Neural progenitor cell (in vitro differentiated cells): ENCODE measurements at regions not wholly inside any gene's neighbourhood (a gene's known extent, or its start where the extent isn't known, plus 50 kb on each side); places are given as distances from the start of the nearest gene placed in this dataset.
"Not testable (repeated sequence)": the region's sequence is repeated elsewhere in the genome, so short reads cannot be mapped to it uniquely, and the experiment has no call there.

Experiments
- DNase-seq: peaks from one replicate; pipeline ENCODE4 v3.0.0-alpha.2; 2016; ENCODE audit warnings: low spot score
- H2AFZ ChIP-seq: fragments of 200-600 bp; sonication (generic); replicated peaks from 2 replicates; pipeline ENCODE4 v1.6.1; 2016; ENCODE audit warnings: antibody characterized with exemption
- H3F3A ChIP-seq: fragments of 200-600 bp; sonication (generic); 2 replicates; pipeline ENCODE4 v1.6.1; 2016; ENCODE audit warnings: antibody characterized with exemption, low read depth
- H3K27ac ChIP-seq: fragments of 200-600 bp; sonication (generic); 2 replicates; pipeline ENCODE4 v1.5.1; 2016; ENCODE audit warnings: mild to moderate bottlenecking
- H3K27me3 ChIP-seq: fragments of 200-600 bp; sonication (generic); 2 replicates; pipeline ENCODE4 v1.6.1; 2016; ENCODE audit warnings: mild to moderate bottlenecking, moderate library complexity
- H3K36me3 ChIP-seq: fragments of 200-600 bp; sonication (generic); 2 replicates; pipeline ENCODE4 v1.5.1; 2016
- H3K4me1 ChIP-seq: fragments of 200-600 bp; sonication (generic); 2 replicates; pipeline ENCODE4 v1.6.1; 2016; ENCODE audit warnings: mixed run types
- H3K4me2 ChIP-seq: fragments of 200-600 bp; sonication (generic); 2 replicates; pipeline ENCODE4 v1.6.1; 2016
- H3K4me3 ChIP-seq: fragments of 200-600 bp; sonication (generic); 2 replicates; pipeline ENCODE4 v1.5.1; 2016
- H3K79me2 ChIP-seq: fragments of 200-600 bp; sonication (generic); 2 replicates; pipeline ENCODE4 v1.6.1; 2016; ENCODE audit warnings: low read depth
- H3K9ac ChIP-seq: fragments of 200-600 bp; sonication (generic); 2 replicates; pipeline ENCODE4 v1.6.1; 2016
- H3K9me3 ChIP-seq: fragments of 200-600 bp; sonication (generic); 2 replicates; pipeline ENCODE4 v1.5.1; 2016; ENCODE audit warnings: low read depth
- H4K20me1 ChIP-seq: fragments of 200-600 bp; sonication (generic); 2 replicates; pipeline ENCODE4 v1.6.1; 2016; ENCODE audit warnings: low read depth
- H3K27ac Mint-ChIP-seq: 3 replicates; pipeline ENCODE4 v1.8.0; 2021; ENCODE audit warnings: mixed read lengths
- H3K27me3 Mint-ChIP-seq: 2 replicates; pipeline ENCODE4 v1.8.0; 2022; ENCODE audit warnings: low read depth, mild to moderate bottlenecking, inconsistent platforms, moderate library complexity, mixed read lengths; ENCODE audit not compliant: insufficient read depth
- H3K36me3 Mint-ChIP-seq: 3 replicates; pipeline ENCODE4 v1.8.0; 2021; ENCODE audit warnings: mixed read lengths
- H3K4me1 Mint-ChIP-seq: 3 replicates; pipeline ENCODE4 v1.8.0; 2021; ENCODE audit warnings: mixed read lengths
- H3K4me3 Mint-ChIP-seq: 3 replicates; pipeline ENCODE4 v1.8.0; 2021; ENCODE audit warnings: mild to moderate bottlenecking, moderate library complexity, mixed read lengths
- H3K9me3 Mint-ChIP-seq: 3 replicates; pipeline ENCODE4 v1.8.0; 2020; ENCODE audit warnings: mixed read lengths
- EZH2 ChIP-seq: fragments of 200-600 bp; sonication (generic); IDR thresholded peaks from 2 replicates; pipeline ENCODE4 v1.6.1; 2017; ENCODE audit warnings: antibody characterized with exemption, mild to moderate bottlenecking, moderate library complexity
- EZH2phosphoT487 ChIP-seq: fragments of 200-600 bp; sonication (generic); IDR thresholded peaks from 2 replicates; pipeline ENCODE4 v1.6.1; 2017; ENCODE audit warnings: antibody characterized with exemption
- TF ChIP-seq, protein P1 (sequence below): fragments of 200-600 bp; sonication (generic); IDR thresholded peaks from 2 replicates; pipeline ENCODE4 v1.5.1; 2017; ENCODE audit warnings: antibody characterized with exemption, mild to moderate bottlenecking

GRCh38 chr6:145099713-145100112 is 635.6 kb downstream of the EPM2A start:
- Histone ChIP-seq H3K4me2 (no peak overlapping the region), H3K79me2 (no peaks in the 10 kb centered on the region), H3K4me1 (no peaks in the 10 kb centered on the region), H3K9me3 (peaks cover 3% of the 10 kb centered on the region), H3K9ac (no peak overlapping the region), H3K4me3 (no peak overlapping the region), H3K27ac (no peak overlapping the region), H4K20me1 (no peaks in the 10 kb centered on the region), H3F3A (no peaks in the 10 kb centered on the region), H3K36me3 (no peaks in the 10 kb centered on the region), H3K27me3 (no peaks in the 10 kb centered on the region), H2AFZ (no peak overlapping the region)
- Mint-ChIP-seq H3K36me3 (no peaks in the 10 kb centered on the region), H3K27ac (no peak overlapping the region), H3K9me3 (peaks cover 12% of the 10 kb centered on the region), H3K4me3 (no peak overlapping the region), H3K4me1 (no peaks in the 10 kb centered on the region), H3K27me3 (no peaks in the 10 kb centered on the region)
- no peak for TF ChIP-seq EZH2
- TF ChIP-seq, protein P1, sequence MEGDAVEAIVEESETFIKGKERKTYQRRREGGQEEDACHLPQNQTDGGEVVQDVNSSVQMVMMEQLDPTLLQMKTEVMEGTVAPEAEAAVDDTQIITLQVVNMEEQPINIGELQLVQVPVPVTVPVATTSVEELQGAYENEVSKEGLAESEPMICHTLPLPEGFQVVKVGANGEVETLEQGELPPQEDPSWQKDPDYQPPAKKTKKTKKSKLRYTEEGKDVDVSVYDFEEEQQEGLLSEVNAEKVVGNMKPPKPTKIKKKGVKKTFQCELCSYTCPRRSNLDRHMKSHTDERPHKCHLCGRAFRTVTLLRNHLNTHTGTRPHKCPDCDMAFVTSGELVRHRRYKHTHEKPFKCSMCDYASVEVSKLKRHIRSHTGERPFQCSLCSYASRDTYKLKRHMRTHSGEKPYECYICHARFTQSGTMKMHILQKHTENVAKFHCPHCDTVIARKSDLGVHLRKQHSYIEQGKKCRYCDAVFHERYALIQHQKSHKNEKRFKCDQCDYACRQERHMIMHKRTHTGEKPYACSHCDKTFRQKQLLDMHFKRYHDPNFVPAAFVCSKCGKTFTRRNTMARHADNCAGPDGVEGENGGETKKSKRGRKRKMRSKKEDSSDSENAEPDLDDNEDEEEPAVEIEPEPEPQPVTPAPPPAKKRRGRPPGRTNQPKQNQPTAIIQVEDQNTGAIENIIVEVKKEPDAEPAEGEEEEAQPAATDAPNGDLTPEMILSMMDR = no peak
- no peak for TF ChIP-seq EZH2phosphoT487
- DNase-seq = no peak

DNA sequence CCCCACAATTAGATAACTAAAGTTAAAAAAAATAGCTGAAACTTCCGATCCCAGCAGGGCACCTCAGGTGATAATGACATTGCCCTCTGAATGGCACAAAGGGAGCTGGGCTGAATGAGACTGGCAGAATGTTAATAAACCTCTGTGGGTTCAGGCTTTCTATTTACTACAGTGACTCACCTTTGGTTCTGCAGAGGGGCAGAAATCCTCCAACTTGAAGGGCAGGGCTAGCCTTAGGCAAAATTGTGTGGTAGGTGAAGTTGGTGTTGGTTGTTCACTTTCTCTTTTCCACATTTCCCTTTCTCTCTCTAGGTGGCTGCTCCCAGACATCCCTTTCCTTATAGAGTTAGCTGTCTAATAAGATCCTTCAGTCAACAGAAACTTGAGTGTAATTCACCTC is 625.2 kb downstream of the EPM2A start:
- H3K4me1 ChIP-seq = no peaks in the 10 kb centered on the region
- Mint-ChIP-seq H3K9me3 (peaks cover 5% of the 10 kb centered on the region), H3K27ac (no peak overlapping the region), H3K4me1 (no peaks in the 10 kb centered on the region), H3K4me3 (no peak overlapping the region), H3K27me3 (peaks cover 2% of the 10 kb centered on the region), H3K36me3 (no peaks in the 10 kb centered on the region)
- no peak overlapping the region for H3K4me2 ChIP-seq
- H3K79me2 ChIP-seq = no peaks in the 10 kb centered on the region
- H4K20me1 ChIP-seq = no peaks in the 10 kb centered on the region
- no peaks in the 10 kb centered on the region for H3F3A ChIP-seq
- no peaks in the 10 kb centered on the region for H3K27me3 ChIP-seq
- H3K4me3 ChIP-seq = no peak overlapping the region
- TF ChIP-seq EZH2 = no peak
- TF ChIP-seq, protein P1 = no peak
- TF ChIP-seq EZH2phosphoT487 = no peak
- no peaks in the 10 kb centered on the region for H3K36me3 ChIP-seq
- DNase-seq = no peak
- no peaks in the 10 kb centered on the region for H3K9me3 ChIP-seq
- no peak overlapping the region for H2AFZ ChIP-seq
- H3K27ac ChIP-seq = no peak overlapping the region
- H3K9ac ChIP-seq = no peak overlapping the region

DNA sequence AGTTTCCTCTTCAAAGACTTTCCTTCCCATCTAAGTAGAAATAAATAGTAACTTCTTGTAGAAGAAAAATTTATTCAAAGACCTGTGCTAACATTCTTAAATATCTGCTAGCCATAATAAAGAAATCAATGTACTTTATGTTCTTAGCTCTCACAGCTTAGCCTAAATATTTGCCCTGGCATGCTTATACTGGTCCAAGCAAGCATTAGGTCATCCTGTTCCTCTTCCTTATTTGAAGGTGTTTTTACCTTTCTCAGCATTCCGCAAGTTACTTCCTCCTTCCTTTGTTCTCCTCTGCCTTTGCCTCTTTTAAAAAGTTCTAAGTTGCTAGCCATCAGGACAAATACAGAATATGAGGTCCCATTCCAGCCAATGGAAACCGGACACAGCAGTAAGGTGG is 623.9 kb downstream of the EPM2A start:
- not testable (repeated sequence) for H3K4me1 ChIP-seq, H3K4me3 Mint-ChIP-seq

GRCh38 chr6:145112711-145113148 is 622.6 kb downstream of the EPM2A start:
- H3K4me3 Mint-ChIP-seq = no peak overlapping the region
- Histone ChIP-seq H3K4me3 (no peak overlapping the region), H3K9ac (no peak overlapping the region), H3K27me3 (no peaks in the 10 kb centered on the region), H3K36me3 (no peaks in the 10 kb centered on the region), H3K4me2 (no peak overlapping the region), H3K4me1 (no peaks in the 10 kb centered on the region), H3K9me3 (no peaks in the 10 kb centered on the region), H3K79me2 (no peaks in the 10 kb centered on the region), H2AFZ (no peak overlapping the region), H3K27ac (no peak overlapping the region), H3F3A (no peaks in the 10 kb centered on the region), H4K20me1 (no peaks in the 10 kb centered on the region)
- TF ChIP-seq EZH2 = no peak
- TF ChIP-seq EZH2phosphoT487 = no peak
- TF ChIP-seq, protein P1 = no peak
- peaks cover 5% of the 10 kb centered on the region for H3K9me3 Mint-ChIP-seq
- no peaks in the 10 kb centered on the region for H3K4me1 Mint-ChIP-seq
- H3K27me3 Mint-ChIP-seq = peaks cover 2% of the 10 kb centered on the region
- H3K27ac Mint-ChIP-seq = no peak overlapping the region
- H3K36me3 Mint-ChIP-seq = no peaks in the 10 kb centered on the region
- no peak for DNase-seq

More for the DNA sequence above, 623.9 kb downstream of the EPM2A start:
- not testable (repeated sequence) for H3K4me1 Mint-ChIP-seq, H3K79me2 ChIP-seq, H3K9me3 ChIP-seq, H2AFZ ChIP-seq, H3K4me3 ChIP-seq, H3K27ac Mint-ChIP-seq, H3K4me2 ChIP-seq, H3F3A ChIP-seq, H3K36me3 ChIP-seq, H3K36me3 Mint-ChIP-seq, H3K27me3 ChIP-seq, H3K9ac ChIP-seq, H3K9me3 Mint-ChIP-seq, H3K27ac ChIP-seq, DNase-seq, H3K27me3 Mint-ChIP-seq, H4K20me1 ChIP-seq
